ENCODE measurements at regions not wholly inside any gene's neighbourhood (a gene's known extent, or its start where the extent isn't known, plus 50 kb on each side); places are given as distances from the start of the nearest gene placed in this dataset.

DNA sequence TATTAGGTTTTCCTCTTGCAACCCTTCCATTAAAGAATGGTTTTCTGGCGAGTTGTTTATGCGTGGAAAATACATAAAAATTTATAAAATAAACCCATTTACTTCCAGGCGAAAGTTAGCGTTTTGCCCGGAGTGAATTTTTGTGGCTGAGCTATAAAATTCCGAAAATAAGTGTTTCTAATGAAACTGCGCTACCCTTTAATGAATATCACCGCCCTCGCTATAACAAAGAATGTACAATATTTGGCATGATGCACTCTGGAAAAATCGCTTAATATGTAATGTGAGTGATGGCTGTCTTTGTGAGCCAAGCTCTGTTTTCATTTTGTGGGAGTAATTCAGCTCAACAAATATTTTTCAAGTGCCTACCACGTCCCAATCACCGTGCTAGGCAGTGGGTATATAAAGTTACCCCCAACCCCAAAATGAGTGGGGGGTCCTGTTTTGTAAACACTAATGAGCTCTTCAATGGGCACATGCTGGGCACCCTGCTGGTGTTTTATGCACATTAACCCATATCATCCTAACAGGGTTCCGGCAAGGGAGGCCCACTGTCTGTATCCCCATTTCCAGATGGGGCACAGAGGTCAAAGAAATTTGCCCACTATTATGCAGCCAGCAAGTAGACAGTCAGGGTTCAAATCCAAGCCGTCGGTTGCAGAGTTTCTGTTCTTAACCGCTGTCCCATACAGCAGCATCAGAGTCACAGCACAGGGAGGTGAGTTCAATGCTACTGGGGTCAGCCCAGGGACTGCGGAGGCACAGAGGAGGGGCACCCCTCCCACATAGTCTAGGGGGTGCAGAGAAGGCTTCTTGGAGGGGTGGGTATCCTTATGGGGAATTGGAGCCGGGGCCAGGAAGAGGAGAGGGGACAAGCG lies 65.7 kb upstream of the STX18 start:
- TF ChIP-seq, protein P1, sequence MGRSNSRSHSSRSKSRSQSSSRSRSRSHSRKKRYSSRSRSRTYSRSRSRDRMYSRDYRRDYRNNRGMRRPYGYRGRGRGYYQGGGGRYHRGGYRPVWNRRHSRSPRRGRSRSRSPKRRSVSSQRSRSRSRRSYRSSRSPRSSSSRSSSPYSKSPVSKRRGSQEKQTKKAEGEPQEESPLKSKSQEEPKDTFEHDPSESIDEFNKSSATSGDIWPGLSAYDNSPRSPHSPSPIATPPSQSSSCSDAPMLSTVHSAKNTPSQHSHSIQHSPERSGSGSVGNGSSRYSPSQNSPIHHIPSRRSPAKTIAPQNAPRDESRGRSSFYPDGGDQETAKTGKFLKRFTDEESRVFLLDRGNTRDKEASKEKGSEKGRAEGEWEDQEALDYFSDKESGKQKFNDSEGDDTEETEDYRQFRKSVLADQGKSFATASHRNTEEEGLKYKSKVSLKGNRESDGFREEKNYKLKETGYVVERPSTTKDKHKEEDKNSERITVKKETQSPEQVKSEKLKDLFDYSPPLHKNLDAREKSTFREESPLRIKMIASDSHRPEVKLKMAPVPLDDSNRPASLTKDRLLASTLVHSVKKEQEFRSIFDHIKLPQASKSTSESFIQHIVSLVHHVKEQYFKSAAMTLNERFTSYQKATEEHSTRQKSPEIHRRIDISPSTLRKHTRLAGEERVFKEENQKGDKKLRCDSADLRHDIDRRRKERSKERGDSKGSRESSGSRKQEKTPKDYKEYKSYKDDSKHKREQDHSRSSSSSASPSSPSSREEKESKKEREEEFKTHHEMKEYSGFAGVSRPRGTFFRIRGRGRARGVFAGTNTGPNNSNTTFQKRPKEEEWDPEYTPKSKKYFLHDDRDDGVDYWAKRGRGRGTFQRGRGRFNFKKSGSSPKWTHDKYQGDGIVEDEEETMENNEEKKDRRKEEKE (IDR thresholded peaks at IDR 0.05), result no peak
- TF ChIP-seq SKIL (IDR thresholded peaks at IDR 0.05; ENCODE audit: low read depth, poor library complexity, severe bottlenecking) (no peak), RBBP5 (conservative IDR thresholded peaks at IDR 0.05) (no peak), RFX5 (IDR thresholded peaks at IDR 0.05; ENCODE audit: low read depth, low read length) (no peak), POLR2AphosphoS5 (IDR thresholded peaks at IDR 0.05; ENCODE audit: low read length) (no peak), RELA (IDR thresholded peaks at IDR 0.05; ENCODE audit: borderline replicate concordance, partially characterized antibody) (no peak), RAD21 (IDR thresholded peaks at IDR 0.05; ENCODE audit: insufficient read depth, low read depth, low read length) (no peak), BMI1 (IDR thresholded peaks at IDR 0.05; ENCODE audit: borderline replicate concordance) (no peak), SP1 (IDR thresholded peaks at IDR 0.05; ENCODE audit: low read depth, low read length) (no peak)
- TF ChIP-seq, protein P2, sequence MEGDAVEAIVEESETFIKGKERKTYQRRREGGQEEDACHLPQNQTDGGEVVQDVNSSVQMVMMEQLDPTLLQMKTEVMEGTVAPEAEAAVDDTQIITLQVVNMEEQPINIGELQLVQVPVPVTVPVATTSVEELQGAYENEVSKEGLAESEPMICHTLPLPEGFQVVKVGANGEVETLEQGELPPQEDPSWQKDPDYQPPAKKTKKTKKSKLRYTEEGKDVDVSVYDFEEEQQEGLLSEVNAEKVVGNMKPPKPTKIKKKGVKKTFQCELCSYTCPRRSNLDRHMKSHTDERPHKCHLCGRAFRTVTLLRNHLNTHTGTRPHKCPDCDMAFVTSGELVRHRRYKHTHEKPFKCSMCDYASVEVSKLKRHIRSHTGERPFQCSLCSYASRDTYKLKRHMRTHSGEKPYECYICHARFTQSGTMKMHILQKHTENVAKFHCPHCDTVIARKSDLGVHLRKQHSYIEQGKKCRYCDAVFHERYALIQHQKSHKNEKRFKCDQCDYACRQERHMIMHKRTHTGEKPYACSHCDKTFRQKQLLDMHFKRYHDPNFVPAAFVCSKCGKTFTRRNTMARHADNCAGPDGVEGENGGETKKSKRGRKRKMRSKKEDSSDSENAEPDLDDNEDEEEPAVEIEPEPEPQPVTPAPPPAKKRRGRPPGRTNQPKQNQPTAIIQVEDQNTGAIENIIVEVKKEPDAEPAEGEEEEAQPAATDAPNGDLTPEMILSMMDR (IDR thresholded peaks at IDR 0.05 in 2 of 3, conservative IDR thresholded peaks at IDR 0.05 in 1 of 3; ENCODE audit: control insufficient read depth in 2 of 3, extremely low read depth in 1 of 3, insufficient read depth in 1 of 3, low read depth in 3 of 3, low read length in 3 of 3), result no peak

Data from GM12878 (cell line).